ENCODE measurements at regions not wholly inside any gene's neighbourhood (a gene's known extent, or its start where the extent isn't known, plus 50 kb on each side); places are given as distances from the start of the nearest gene placed in this dataset.

- H3K27ac ChIP-seq, result no peak overlapping the region
- TF ChIP-seq ZFX (IDR thresholded peaks at IDR 0.05), result no peak
- TF ChIP-seq, protein P1, sequence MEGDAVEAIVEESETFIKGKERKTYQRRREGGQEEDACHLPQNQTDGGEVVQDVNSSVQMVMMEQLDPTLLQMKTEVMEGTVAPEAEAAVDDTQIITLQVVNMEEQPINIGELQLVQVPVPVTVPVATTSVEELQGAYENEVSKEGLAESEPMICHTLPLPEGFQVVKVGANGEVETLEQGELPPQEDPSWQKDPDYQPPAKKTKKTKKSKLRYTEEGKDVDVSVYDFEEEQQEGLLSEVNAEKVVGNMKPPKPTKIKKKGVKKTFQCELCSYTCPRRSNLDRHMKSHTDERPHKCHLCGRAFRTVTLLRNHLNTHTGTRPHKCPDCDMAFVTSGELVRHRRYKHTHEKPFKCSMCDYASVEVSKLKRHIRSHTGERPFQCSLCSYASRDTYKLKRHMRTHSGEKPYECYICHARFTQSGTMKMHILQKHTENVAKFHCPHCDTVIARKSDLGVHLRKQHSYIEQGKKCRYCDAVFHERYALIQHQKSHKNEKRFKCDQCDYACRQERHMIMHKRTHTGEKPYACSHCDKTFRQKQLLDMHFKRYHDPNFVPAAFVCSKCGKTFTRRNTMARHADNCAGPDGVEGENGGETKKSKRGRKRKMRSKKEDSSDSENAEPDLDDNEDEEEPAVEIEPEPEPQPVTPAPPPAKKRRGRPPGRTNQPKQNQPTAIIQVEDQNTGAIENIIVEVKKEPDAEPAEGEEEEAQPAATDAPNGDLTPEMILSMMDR (conservative IDR thresholded peaks at IDR 0.05), result no peak
These were observed 127.0 kb upstream of the STMND1 start for GRCh38 chr6:16974704-16975359.

GRCh38 chr6:16974387-16974673 is 127.5 kb upstream of the STMND1 start:
- TF ChIP-seq, protein P1 (conservative IDR thresholded peaks at IDR 0.05), result no peak
- no peak for TF ChIP-seq ZFX (IDR thresholded peaks at IDR 0.05)
- H3K27ac ChIP-seq, result no peak overlapping the region

DNA sequence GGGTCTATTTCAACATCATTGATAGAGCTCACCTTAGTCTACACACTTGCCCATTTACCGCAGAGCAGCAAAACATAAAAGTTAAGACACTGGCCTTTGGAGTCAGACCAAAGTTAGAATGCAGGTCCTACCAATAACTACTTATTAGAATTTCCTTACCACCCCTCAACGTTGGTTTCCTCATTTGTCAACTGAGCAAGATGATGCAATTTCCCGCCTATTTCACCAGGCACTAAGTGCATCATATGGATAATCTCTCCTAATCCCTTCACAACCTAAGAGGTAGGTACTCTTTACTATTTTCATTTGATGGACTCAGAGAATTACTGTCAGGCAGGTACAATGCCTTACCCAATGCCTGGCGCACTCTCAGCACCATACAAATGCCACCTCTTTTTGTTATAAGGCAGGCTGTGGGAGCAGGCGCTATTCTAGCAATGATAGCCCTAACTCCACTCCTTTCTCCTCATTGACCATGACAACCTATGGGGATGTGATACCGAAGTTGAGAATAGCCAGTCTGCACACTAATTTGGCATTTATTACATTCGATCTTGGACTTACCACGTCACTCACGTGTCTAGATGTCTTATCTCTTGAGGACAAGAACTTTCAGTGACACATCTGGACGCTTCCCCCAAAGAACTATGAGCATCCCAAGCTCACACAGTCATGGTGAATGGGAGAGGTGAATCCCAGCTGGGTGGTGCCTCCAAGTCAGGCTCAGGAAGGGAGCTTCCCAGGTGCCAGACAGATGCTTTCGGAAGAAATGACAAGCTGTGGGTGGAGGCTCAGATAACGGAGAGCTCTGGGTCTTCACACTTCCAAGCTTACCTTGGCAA is 128.1 kb upstream of the STMND1 start:
- TF ChIP-seq, protein P1 (conservative IDR thresholded peaks at IDR 0.05), result no peak
- TF ChIP-seq ZFX (IDR thresholded peaks at IDR 0.05), result no peak
- no peak overlapping the region for H3K27ac ChIP-seq

- TF ChIP-seq, protein P1 (conservative IDR thresholded peaks at IDR 0.05), result no peak
- TF ChIP-seq ZFX (IDR thresholded peaks at IDR 0.05), result no peak
- no peak overlapping the region for H3K27ac ChIP-seq
These were observed 128.8 kb upstream of the STMND1 start for GRCh38 chr6:16973051-16973450.

DNA sequence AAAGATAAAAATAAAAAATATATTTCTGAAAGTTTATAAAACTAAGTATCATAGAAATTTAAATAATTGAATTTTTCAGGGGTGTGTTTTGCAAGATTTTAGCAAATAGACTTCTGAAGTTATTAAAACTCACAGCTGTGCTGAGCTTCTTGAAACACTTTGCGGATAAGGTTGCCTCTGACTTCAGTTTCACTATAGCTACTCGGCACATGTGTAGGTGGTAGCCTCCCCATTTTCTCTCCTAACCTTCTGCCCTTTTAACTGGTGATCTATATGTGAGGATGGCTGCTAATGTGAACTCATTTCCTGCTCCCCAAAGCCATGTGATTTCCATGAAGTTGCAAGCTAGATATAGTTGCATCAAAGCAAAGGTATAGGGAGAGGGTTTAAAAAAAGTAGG is 129.3 kb upstream of the STMND1 start:
- TF ChIP-seq, protein P1 (conservative IDR thresholded peaks at IDR 0.05), result no peak
- no peak for TF ChIP-seq ZFX (IDR thresholded peaks at IDR 0.05)
- no peak overlapping the region for H3K27ac ChIP-seq

DNA sequence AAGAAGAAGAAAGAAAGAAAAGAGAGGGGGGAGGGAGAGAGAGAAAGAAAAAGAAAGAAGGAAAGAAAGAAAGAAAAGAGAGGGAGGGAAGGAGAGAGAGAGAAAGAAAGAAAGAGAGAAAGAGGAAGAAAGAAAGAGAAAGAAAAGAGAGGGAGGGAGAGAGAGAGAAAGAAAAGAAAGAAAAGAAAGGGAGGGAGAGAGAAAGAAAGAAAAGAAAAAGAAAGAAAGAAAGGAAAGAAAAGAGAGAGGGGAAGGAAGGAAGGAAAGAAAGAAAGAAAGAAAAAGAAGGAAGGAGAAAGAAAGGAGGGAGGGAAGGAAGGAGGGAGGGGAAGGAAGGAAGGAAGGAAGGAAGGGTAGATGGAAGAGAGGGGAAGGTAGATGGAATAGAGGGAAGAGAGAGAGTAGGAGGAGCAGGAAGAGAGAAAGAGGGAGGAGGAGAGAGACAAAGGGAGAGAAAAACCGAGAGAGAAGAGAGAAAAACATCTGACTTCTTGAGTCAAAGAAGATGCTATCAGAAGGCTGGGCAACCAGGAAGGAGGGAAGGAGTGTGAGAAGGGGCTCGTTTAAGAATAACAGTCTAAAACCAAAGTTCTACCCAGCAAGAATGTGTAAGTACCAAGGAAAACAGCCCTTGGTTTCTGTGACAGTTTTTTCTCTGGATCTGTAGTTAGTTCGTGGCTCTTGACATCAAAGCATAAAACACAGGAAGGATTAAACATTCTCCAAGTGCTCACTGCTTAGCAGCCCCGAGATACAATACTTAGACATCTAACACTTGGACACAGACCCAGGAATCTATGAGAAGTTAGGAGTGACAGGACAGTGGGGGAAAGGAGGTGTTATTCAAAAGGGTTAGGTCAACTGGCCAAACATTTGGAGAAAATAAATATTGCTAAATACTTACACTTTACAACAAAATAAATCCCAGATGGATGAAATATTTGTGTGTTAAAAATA is 131.9 kb upstream of the STMND1 start:
- TF ChIP-seq, protein P1 (conservative IDR thresholded peaks at IDR 0.05), result no peak
- no peak overlapping the region for H3K27ac ChIP-seq
